Endothelial cell of umbilical vein (primary cell): ENCODE measurements at regions not wholly inside any gene's neighbourhood (a gene's known extent, or its start where the extent isn't known, plus 50 kb on each side); places are given as distances from the start of the nearest gene placed in this dataset.

Experiments
- EZH2 ChIP-seq: IDR thresholded peaks from 2 replicates; pipeline ENCODE4 v1.6.1; 2012; ENCODE audit warnings: borderline replicate concordance, low read depth, mild to moderate bottlenecking, moderate library complexity, low read length, inconsistent platforms; ENCODE audit not compliant: severe bottlenecking
- FOS ChIP-seq: IDR thresholded peaks from 2 replicates; pipeline ENCODE4 v1.6.1; 2011; ENCODE audit warnings: mild to moderate bottlenecking, low read length, moderate library complexity, borderline replicate concordance; ENCODE audit not compliant: insufficient read depth
- GATA2 ChIP-seq: IDR thresholded peaks from 2 replicates; pipeline ENCODE4 v1.7.0; 2011; ENCODE audit warnings: low read depth, mild to moderate bottlenecking, moderate library complexity, mixed read lengths, low read length; ENCODE audit not compliant: insufficient read length, insufficient read depth
- JUN ChIP-seq: IDR thresholded peaks from 2 replicates; pipeline ENCODE4 v1.6.1; 2011; ENCODE audit warnings: borderline replicate concordance, low read depth; ENCODE audit not compliant: insufficient read length, insufficient read depth
- POLR2A ChIP-seq: IDR thresholded peaks from 2 replicates; pipeline ENCODE4 v1.6.1; 2012; ENCODE audit warnings: low read depth, mild to moderate bottlenecking, control low read depth, low read length
- POLR2AphosphoS5 ChIP-seq: IDR thresholded peaks from 2 replicates; pipeline ENCODE4 v1.6.1; 2012; ENCODE audit warnings: low read depth, mild to moderate bottlenecking, control low read depth, low read length, moderate library complexity; ENCODE audit not compliant: insufficient read depth
- TF ChIP-seq, protein P1 (sequence below), 2 donors: IDR thresholded peaks; 1 replicate in 1 of 2; 2 replicates in 1 of 2; pipeline ENCODE4 v1.5.1; 2011; ENCODE audit warnings: low read length in 2 of 2, mild to moderate bottlenecking in 2 of 2, moderate library complexity in 2 of 2, control low read depth in 1 of 2, inconsistent platforms in 1 of 2, low read depth in 1 of 2; ENCODE audit not compliant: insufficient read depth in 1 of 2; ENCODE audit errors: extremely low read depth in 1 of 2

GRCh38 chr11:44464741-44465140 lies 100.7 kb upstream of the CD82 start:
- TF ChIP-seq POLR2AphosphoS5 (no peak), POLR2A (no peak), EZH2 (no peak), FOS (no peak), GATA2 (no peak), JUN (no peak)
- TF ChIP-seq, protein P1, sequence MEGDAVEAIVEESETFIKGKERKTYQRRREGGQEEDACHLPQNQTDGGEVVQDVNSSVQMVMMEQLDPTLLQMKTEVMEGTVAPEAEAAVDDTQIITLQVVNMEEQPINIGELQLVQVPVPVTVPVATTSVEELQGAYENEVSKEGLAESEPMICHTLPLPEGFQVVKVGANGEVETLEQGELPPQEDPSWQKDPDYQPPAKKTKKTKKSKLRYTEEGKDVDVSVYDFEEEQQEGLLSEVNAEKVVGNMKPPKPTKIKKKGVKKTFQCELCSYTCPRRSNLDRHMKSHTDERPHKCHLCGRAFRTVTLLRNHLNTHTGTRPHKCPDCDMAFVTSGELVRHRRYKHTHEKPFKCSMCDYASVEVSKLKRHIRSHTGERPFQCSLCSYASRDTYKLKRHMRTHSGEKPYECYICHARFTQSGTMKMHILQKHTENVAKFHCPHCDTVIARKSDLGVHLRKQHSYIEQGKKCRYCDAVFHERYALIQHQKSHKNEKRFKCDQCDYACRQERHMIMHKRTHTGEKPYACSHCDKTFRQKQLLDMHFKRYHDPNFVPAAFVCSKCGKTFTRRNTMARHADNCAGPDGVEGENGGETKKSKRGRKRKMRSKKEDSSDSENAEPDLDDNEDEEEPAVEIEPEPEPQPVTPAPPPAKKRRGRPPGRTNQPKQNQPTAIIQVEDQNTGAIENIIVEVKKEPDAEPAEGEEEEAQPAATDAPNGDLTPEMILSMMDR (IDR thresholded peaks at IDR 0.05; ENCODE audit: extremely low read depth in 1 of 2, insufficient read depth in 1 of 2, low read depth in 1 of 2, low read length in 2 of 2) = no peak
